Immature natural killer cell (primary cell): ENCODE measurements at regions not wholly inside any gene's neighbourhood (a gene's known extent, or its start where the extent isn't known, plus 50 kb on each side); places are given as distances from the start of the nearest gene placed in this dataset.
"Not testable (repeated sequence)": the region's sequence is repeated elsewhere in the genome, so short reads cannot be mapped to it uniquely, and the experiment has no call there.

ENCODE experiments used
- DNase-seq, 3 donors: peaks; one replicate each; pipeline ENCODE4 v3.0.0; 2022; ENCODE audit warnings: mixed read lengths in 1 of 3
- H3K27ac Mint-ChIP-seq, 6 donors: one replicate each; pipeline ENCODE4 v1.8.0; 2020; ENCODE audit warnings: mixed read lengths in 6 of 6, mild to moderate bottlenecking in 5 of 6, inconsistent platforms in 4 of 6, moderate library complexity in 3 of 6
- H3K27me3 Mint-ChIP-seq, 3 donors: one replicate each; pipeline ENCODE4 v1.8.0; 2020 to 2021; ENCODE audit warnings: low read depth in 3 of 3, mild to moderate bottlenecking in 3 of 3, mixed read lengths in 3 of 3, moderate library complexity in 3 of 3, inconsistent platforms in 1 of 3
- H3K36me3 Mint-ChIP-seq, 3 donors: one replicate each; pipeline ENCODE4 v1.8.0; 2020; ENCODE audit warnings: mixed read lengths in 3 of 3, inconsistent platforms in 2 of 3, mild to moderate bottlenecking in 2 of 3
- H3K4me1 Mint-ChIP-seq, 2 donors: one replicate each; pipeline ENCODE4 v1.8.0; 2020; ENCODE audit warnings: inconsistent platforms in 2 of 2, mild to moderate bottlenecking in 2 of 2, mixed read lengths in 2 of 2, moderate library complexity in 1 of 2
- H3K4me3 Mint-ChIP-seq, 5 donors: one replicate each; pipeline ENCODE4 v1.8.0; 2020; ENCODE audit warnings: mild to moderate bottlenecking in 5 of 5, mixed read lengths in 5 of 5, inconsistent platforms in 3 of 5, moderate library complexity in 3 of 5
- H3K9me3 Mint-ChIP-seq, 6 donors: one replicate each; pipeline ENCODE4 v1.8.0; 2020; ENCODE audit warnings: mild to moderate bottlenecking in 6 of 6, mixed read lengths in 6 of 6, inconsistent platforms in 4 of 6, moderate library complexity in 3 of 6

- not testable (repeated sequence) for H3K27me3 Mint-ChIP-seq, H3K4me3 Mint-ChIP-seq, H3K36me3 Mint-ChIP-seq, DNase-seq, H3K27ac Mint-ChIP-seq, H3K4me1 Mint-ChIP-seq
- H3K9me3 Mint-ChIP-seq = peaks cover 25 to 74% (median 46%) of the 10 kb centered on the region in 6 donors
Observed at GRCh38 chr3:76537857-76538256, 502.0 kb upstream of the ROBO2 start.

GRCh38 chr3:76547674-76548073, 492.2 kb upstream of the ROBO2 start:
- no peak overlapping the region for H3K4me3 Mint-ChIP-seq
- DNase-seq = no peak
- no peaks in the 10 kb centered on the region for H3K27me3 Mint-ChIP-seq
- peaks cover 4 to 43% (median 20%) of the 10 kb centered on the region in 6 donors for H3K9me3 Mint-ChIP-seq
- peaks cover 0 to 1% (median 0%) of the 10 kb centered on the region in 3 donors for H3K36me3 Mint-ChIP-seq
- H3K27ac Mint-ChIP-seq = no peak overlapping the region
- no peaks in the 10 kb centered on the region for H3K4me1 Mint-ChIP-seq

GRCh38 chr3:76550522-76551201, 489.2 kb upstream of the ROBO2 start:
- no peak for DNase-seq
- Mint-ChIP-seq H3K27me3 (peaks cover 0 to 1% (median 0%) of the 10 kb centered on the region in 3 donors), H3K4me3 (no peak overlapping the region), H3K36me3 (no peaks in the 10 kb centered on the region), H3K27ac (no peak overlapping the region), H3K9me3 (peaks cover 4 to 47% (median 16%) of the 10 kb centered on the region in 6 donors), H3K4me1 (no peaks in the 10 kb centered on the region)

- peaks cover 0 to 3% (median 0%) of the 10 kb centered on the region in 3 donors for H3K27me3 Mint-ChIP-seq
- no peak for DNase-seq
- no peak overlapping the region for H3K4me3 Mint-ChIP-seq
- no peaks in the 10 kb centered on the region for H3K36me3 Mint-ChIP-seq
- H3K27ac Mint-ChIP-seq = no peak overlapping the region
- H3K9me3 Mint-ChIP-seq = peaks cover 9 to 49% (median 15%) of the 10 kb centered on the region in 6 donors
- no peaks in the 10 kb centered on the region for H3K4me1 Mint-ChIP-seq
Observed at GRCh38 chr3:76551739-76552138, 488.2 kb upstream of the ROBO2 start.

- peaks cover 0 to 3% (median 0%) of the 10 kb centered on the region in 3 donors for H3K27me3 Mint-ChIP-seq
- H3K36me3 Mint-ChIP-seq = no peaks in the 10 kb centered on the region
- H3K4me3 Mint-ChIP-seq = no peak overlapping the region
- no peak overlapping the region for H3K27ac Mint-ChIP-seq
- no peaks in the 10 kb centered on the region for H3K4me1 Mint-ChIP-seq
- peaks cover 9 to 44% (median 14%) of the 10 kb centered on the region in 6 donors for H3K9me3 Mint-ChIP-seq
- DNase-seq = no peak
Observed at GRCh38 chr3:76552653-76553052, 487.2 kb upstream of the ROBO2 start.

- no peak overlapping the region for H3K27ac Mint-ChIP-seq
- DNase-seq = no peak
- H3K9me3 Mint-ChIP-seq = peaks cover 9 to 27% (median 12%) of the 10 kb centered on the region in 6 donors
- peaks cover 0 to 3% (median 0%) of the 10 kb centered on the region in 3 donors for H3K27me3 Mint-ChIP-seq
- peaks cover 0 to 4% (median 0%) of the 10 kb centered on the region in 3 donors for H3K36me3 Mint-ChIP-seq
- no peak overlapping the region for H3K4me3 Mint-ChIP-seq
- no peaks in the 10 kb centered on the region for H3K4me1 Mint-ChIP-seq
Observed at GRCh38 chr3:76554707-76555106, 485.2 kb upstream of the ROBO2 start.

GRCh38 chr3:76561494-76562236, 478.2 kb upstream of the ROBO2 start:
- Mint-ChIP-seq H3K36me3 (peaks cover 0 to 4% (median 0%) of the 10 kb centered on the region in 3 donors), H3K4me3 (no peak overlapping the region), H3K27me3 (no peaks in the 10 kb centered on the region), H3K27ac (no peak overlapping the region), H3K9me3 (peaks cover 0 to 20% (median 8%) of the 10 kb centered on the region in 6 donors), H3K4me1 (no peaks in the 10 kb centered on the region)
- no peak for DNase-seq

GRCh38 chr3:76565496-76566210, 474.2 kb upstream of the ROBO2 start:
- Mint-ChIP-seq H3K4me3 (no peak overlapping the region), H3K27ac (no peak overlapping the region), H3K9me3 (peaks cover 0 to 24% (median 4%) of the 10 kb centered on the region in 6 donors), H3K27me3 (no peaks in the 10 kb centered on the region), H3K36me3 (no peaks in the 10 kb centered on the region), H3K4me1 (no peaks in the 10 kb centered on the region)
- DNase-seq = no peak

- no peaks in the 10 kb centered on the region for H3K36me3 Mint-ChIP-seq
- no peak overlapping the region for H3K27ac Mint-ChIP-seq
- H3K4me1 Mint-ChIP-seq = no peaks in the 10 kb centered on the region
- no peaks in the 10 kb centered on the region for H3K27me3 Mint-ChIP-seq
- DNase-seq = no peak
- no peak overlapping the region for H3K4me3 Mint-ChIP-seq
- peaks cover 0 to 26% (median 4%) of the 10 kb centered on the region in 6 donors for H3K9me3 Mint-ChIP-seq
Observed at GRCh38 chr3:76566211-76566534, 473.7 kb upstream of the ROBO2 start.

GRCh38 chr3:76566904-76567303, 473.0 kb upstream of the ROBO2 start:
- Mint-ChIP-seq H3K4me1 (no peaks in the 10 kb centered on the region), H3K27me3 (no peaks in the 10 kb centered on the region), H3K27ac (no peak overlapping the region), H3K4me3 (no peak overlapping the region), H3K36me3 (no peaks in the 10 kb centered on the region), H3K9me3 (peaks cover 0 to 20% (median 4%) of the 10 kb centered on the region in 6 donors)
- DNase-seq = no peak

GRCh38 chr3:76570436-76571057, 469.4 kb upstream of the ROBO2 start:
- no peak overlapping the region for H3K4me3 Mint-ChIP-seq
- no peaks in the 10 kb centered on the region for H3K27me3 Mint-ChIP-seq
- no peaks in the 10 kb centered on the region for H3K36me3 Mint-ChIP-seq
- DNase-seq = no peak
- H3K4me1 Mint-ChIP-seq = no peaks in the 10 kb centered on the region
- no peak overlapping the region for H3K27ac Mint-ChIP-seq
- H3K9me3 Mint-ChIP-seq = peaks cover 0 to 28% (median 4%) of the 10 kb centered on the region in 6 donors

GRCh38 chr3:76576201-76576600, 463.7 kb upstream of the ROBO2 start:
- no peak for DNase-seq
- H3K4me3 Mint-ChIP-seq = no peak overlapping the region
- no peak overlapping the region for H3K27ac Mint-ChIP-seq
- no peaks in the 10 kb centered on the region for H3K4me1 Mint-ChIP-seq
- H3K36me3 Mint-ChIP-seq = no peaks in the 10 kb centered on the region
- H3K27me3 Mint-ChIP-seq = peaks cover 2% of the 10 kb centered on the region in 3 donors
- peaks cover 3 to 52% (median 12%) of the 10 kb centered on the region in 6 donors for H3K9me3 Mint-ChIP-seq

- no peaks in the 10 kb centered on the region for H3K36me3 Mint-ChIP-seq
- peaks cover 2% of the 10 kb centered on the region in 3 donors for H3K27me3 Mint-ChIP-seq
- no peak overlapping the region for H3K4me3 Mint-ChIP-seq
- H3K27ac Mint-ChIP-seq = no peak overlapping the region
- peaks cover 12 to 66% (median 19%) of the 10 kb centered on the region in 6 donors for H3K9me3 Mint-ChIP-seq
- H3K4me1 Mint-ChIP-seq = no peaks in the 10 kb centered on the region
- DNase-seq = no peak
Observed at GRCh38 chr3:76582098-76582497, 457.8 kb upstream of the ROBO2 start.
